WTC11 (cell line): ENCODE measurements at regions not wholly inside any gene's neighbourhood (a gene's known extent, or its start where the extent isn't known, plus 50 kb on each side); places are given as distances from the start of the nearest gene placed in this dataset.

ENCODE experiments used
- GTF2I ChIP-seq: fragments of 250-450 bp; sonication (Bioruptor Pico); conservative IDR thresholded peaks from 2 replicates; pipeline ENCODE4 v1.4.0; 2021; ENCODE audit warnings: mild to moderate bottlenecking
- HMGXB4 ChIP-seq: sonication (generic); formaldehyde crosslinking; IDR thresholded peaks from 2 replicates; pipeline ENCODE4 v1.8.1; 2023; ENCODE audit warnings: mild to moderate bottlenecking, moderate library complexity, missing genetic modification reagents
- SP1 ChIP-seq: sonication (generic); formaldehyde crosslinking; conservative IDR thresholded peaks from 2 replicates; pipeline ENCODE4 v1.8.1; 2022; ENCODE audit warnings: missing genetic modification reagents

DNA sequence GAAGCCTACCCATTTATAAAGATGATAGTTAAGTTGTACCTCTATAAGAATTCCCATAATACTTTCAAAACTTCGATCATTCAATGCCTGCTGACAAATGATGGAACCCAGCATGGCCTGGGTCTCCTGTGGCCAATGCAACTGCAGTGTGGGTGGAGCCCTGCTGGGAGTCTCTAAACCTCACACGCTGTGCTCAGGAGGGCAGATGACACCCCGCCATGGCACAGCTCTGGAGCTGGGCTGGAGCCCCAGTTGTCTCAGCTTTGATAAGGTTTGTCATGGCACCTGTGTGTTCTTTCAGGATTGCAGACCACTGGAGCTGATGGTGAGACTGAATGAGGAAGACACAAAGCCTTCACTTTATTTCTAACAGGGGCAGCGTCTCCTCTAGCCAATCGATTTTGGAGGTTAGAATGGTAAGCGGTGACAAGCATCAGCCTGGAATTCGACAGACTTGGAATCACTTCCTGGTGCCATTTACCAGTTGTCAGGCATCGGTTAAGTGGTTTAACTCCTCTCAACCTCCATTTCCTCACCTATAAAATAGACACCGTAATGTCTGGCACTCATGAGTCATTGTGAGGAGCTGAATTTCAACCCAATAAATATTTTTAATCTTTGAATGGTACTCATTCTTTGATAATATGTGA lies 383.6 kb upstream of the SALL3 start:
- TF ChIP-seq GTF2I (CRISPR knock-in tag) = no peak
- TF ChIP-seq HMGXB4 (CRISPR knock-in tag) = no peak
- TF ChIP-seq SP1 (CRISPR knock-in tag) = no peak
